ENCODE measurements at regions not wholly inside any gene's neighbourhood (a gene's known extent, or its start where the extent isn't known, plus 50 kb on each side); places are given as distances from the start of the nearest gene placed in this dataset.

DNA sequence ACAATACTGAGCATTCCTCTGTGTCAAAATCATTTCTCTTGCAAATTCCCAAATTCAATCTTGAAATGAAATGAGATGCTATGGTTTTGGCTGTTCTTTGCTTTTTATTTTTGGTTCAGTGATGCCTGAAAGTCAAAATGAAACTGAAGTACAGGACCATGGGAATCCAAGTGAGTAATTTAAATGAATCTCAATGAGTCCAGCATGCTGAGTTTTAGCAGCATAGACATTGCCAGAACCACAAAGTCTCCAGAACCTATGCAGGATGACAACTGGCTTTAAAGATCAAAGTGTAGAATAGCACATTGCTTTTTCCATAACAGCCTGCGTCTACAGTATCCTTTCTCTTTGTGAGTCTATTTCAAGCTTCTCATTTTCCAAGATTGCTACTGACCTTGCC lies 1050.7 kb upstream of the PIK3C3 start:
- TF ChIP-seq CTCF (IDR thresholded peaks at IDR 0.05 in 8 of 11, conservative IDR thresholded peaks at IDR 0.05 in 3 of 11) (no peak), POLR2AphosphoS5 (IDR thresholded peaks at IDR 0.05) (no peak), POLR2A (IDR thresholded peaks at IDR 0.05) (no peak)
- WGBS, 5 donors: 2 to 45% (median 30%) methylated on average over 1 of the region's 1 CpG
- H3K27ac ChIP-seq: no peak overlapping the region
- intact Hi-C loops (cut with DNase I; ENCODE audit: low total_unique reads): no loop called here
- H3K4me3 ChIP-seq: no peak overlapping the region
- no peaks in the 10 kb centered on the region for H3K36me3 ChIP-seq
- DNase-seq: no peak
- H3K4me1 ChIP-seq: no peaks in the 10 kb centered on the region
- no peaks in the 10 kb centered on the region for H3K9me3 ChIP-seq
- H3K27me3 ChIP-seq (replicated peaks in 1 of 7): no peaks in the 10 kb centered on the region

- Histone ChIP-seq H3K27ac (no peak overlapping the region), H3K4me1 (no peaks in the 10 kb centered on the region), H3K27me3 (replicated peaks in 1 of 7) (no peaks in the 10 kb centered on the region), H3K9me3 (no peaks in the 10 kb centered on the region), H3K4me3 (no peak overlapping the region), H3K36me3 (no peaks in the 10 kb centered on the region)
- intact Hi-C loops (cut with DNase I; ENCODE audit: low total_unique reads): no loop called here
- no peak for DNase-seq
- TF ChIP-seq CTCF (IDR thresholded peaks at IDR 0.05 in 8 of 11, conservative IDR thresholded peaks at IDR 0.05 in 3 of 11) (no peak), POLR2A (IDR thresholded peaks at IDR 0.05) (no peak), POLR2AphosphoS5 (IDR thresholded peaks at IDR 0.05) (no peak)
- WGBS, 5 donors: 54 to 83% (median 77%) methylated on average over 2 of the region's 2 CpGs
These were observed 1052.6 kb upstream of the PIK3C3 start for GRCh38 chr18:40902436-40902835.

GRCh38 chr18:40897884-40898283 lies 1057.2 kb upstream of the PIK3C3 start:
- Histone ChIP-seq H3K36me3 (no peaks in the 10 kb centered on the region), H3K4me1 (no peaks in the 10 kb centered on the region), H3K4me3 (no peak overlapping the region), H3K27me3 (replicated peaks in 1 of 7) (no peaks in the 10 kb centered on the region), H3K27ac (no peak overlapping the region), H3K9me3 (peaks cover 0 to 14% (median 5%) of the 10 kb centered on the region in 8 donors)
- DNase-seq: no peak
- 80 to 94% (median 91%) methylated on average over 3 of the region's 3 CpGs for WGBS, 5 donors
- TF ChIP-seq POLR2AphosphoS5 (IDR thresholded peaks at IDR 0.05): no peak
- no peak for TF ChIP-seq CTCF (IDR thresholded peaks at IDR 0.05 in 8 of 11, conservative IDR thresholded peaks at IDR 0.05 in 3 of 11)
- TF ChIP-seq POLR2A (IDR thresholded peaks at IDR 0.05): no peak
- intact Hi-C loops (cut with DNase I; ENCODE audit: low total_unique reads): no loop called here

DNA sequence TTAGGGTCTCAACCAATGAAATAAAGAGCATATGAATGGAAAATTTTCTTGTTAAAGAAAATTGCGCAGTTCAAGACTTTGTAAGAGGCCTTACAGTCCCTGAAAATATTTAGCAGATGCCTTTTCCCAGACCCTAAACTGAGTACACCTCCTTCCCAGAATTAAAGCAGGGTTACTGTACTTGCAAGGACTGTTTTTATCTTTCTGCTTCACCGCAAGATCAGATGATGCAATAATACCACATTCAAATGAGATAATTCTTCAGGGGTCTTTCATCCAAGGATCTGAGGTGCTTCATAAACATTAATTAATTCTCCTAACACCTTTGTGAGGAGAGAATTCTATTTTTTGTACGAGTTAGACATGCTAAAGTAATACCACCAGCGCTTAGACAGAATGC lies 1071.8 kb upstream of the PIK3C3 start:
- Histone ChIP-seq H3K4me3 (no peak overlapping the region), H3K4me1 (no peaks in the 10 kb centered on the region), H3K27me3 (replicated peaks in 1 of 7) (no peaks in the 10 kb centered on the region), H3K9me3 (peaks cover 0 to 6% (median 0%) of the 10 kb centered on the region in 8 donors), H3K27ac (no peak overlapping the region), H3K36me3 (no peaks in the 10 kb centered on the region)
- TF ChIP-seq CTCF (IDR thresholded peaks at IDR 0.05 in 8 of 11, conservative IDR thresholded peaks at IDR 0.05 in 3 of 11) (no peak), POLR2A (IDR thresholded peaks at IDR 0.05) (no peak), POLR2AphosphoS5 (IDR thresholded peaks at IDR 0.05) (no peak)
- WGBS, 5 donors: 72 to 82% (median 74%) methylated on average over 4 of the region's 4 CpGs
- no peak for DNase-seq
- intact Hi-C loops (cut with DNase I; ENCODE audit: low total_unique reads): no loop called here
